OCI-LY3 (cell line): ENCODE measurements at regions not wholly inside any gene's neighbourhood (a gene's known extent, or its start where the extent isn't known, plus 50 kb on each side); places are given as distances from the start of the nearest gene placed in this dataset.

Source experiments
- EZH2phosphoT487 ChIP-seq: fragments of 200-600 bp; shearing (Covaris generic); IDR thresholded peaks from 2 replicates; pipeline ENCODE4 v1.6.1; 2018; ENCODE audit warnings: antibody characterized with exemption, mixed run types, low read depth
- TF ChIP-seq, protein P1 (sequence below): fragments of 200-600, 300-600 bp; sonication (generic); IDR thresholded peaks from 2 replicates; pipeline ENCODE4 v1.5.1; 2014; ENCODE audit warnings: antibody characterized with exemption, low read length, low read depth

- TF ChIP-seq, protein P1, sequence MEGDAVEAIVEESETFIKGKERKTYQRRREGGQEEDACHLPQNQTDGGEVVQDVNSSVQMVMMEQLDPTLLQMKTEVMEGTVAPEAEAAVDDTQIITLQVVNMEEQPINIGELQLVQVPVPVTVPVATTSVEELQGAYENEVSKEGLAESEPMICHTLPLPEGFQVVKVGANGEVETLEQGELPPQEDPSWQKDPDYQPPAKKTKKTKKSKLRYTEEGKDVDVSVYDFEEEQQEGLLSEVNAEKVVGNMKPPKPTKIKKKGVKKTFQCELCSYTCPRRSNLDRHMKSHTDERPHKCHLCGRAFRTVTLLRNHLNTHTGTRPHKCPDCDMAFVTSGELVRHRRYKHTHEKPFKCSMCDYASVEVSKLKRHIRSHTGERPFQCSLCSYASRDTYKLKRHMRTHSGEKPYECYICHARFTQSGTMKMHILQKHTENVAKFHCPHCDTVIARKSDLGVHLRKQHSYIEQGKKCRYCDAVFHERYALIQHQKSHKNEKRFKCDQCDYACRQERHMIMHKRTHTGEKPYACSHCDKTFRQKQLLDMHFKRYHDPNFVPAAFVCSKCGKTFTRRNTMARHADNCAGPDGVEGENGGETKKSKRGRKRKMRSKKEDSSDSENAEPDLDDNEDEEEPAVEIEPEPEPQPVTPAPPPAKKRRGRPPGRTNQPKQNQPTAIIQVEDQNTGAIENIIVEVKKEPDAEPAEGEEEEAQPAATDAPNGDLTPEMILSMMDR, result no peak
- TF ChIP-seq EZH2phosphoT487, result no peak
These were observed 137.7 kb downstream of the SETD4 start for GRCh38 chr21:35922618-35923017.
